WTC11 (cell line): ENCODE measurements at regions not wholly inside any gene's neighbourhood (a gene's known extent, or its start where the extent isn't known, plus 50 kb on each side); places are given as distances from the start of the nearest gene placed in this dataset.

ENCODE experiments used
- CBFB ChIP-seq: sonication (generic); formaldehyde crosslinking; IDR thresholded peaks from 2 replicates; pipeline ENCODE4 v1.8.1; 2022; ENCODE audit warnings: mild to moderate bottlenecking, low read depth, missing genetic modification reagents
- CREM ChIP-seq: sonication (generic); formaldehyde crosslinking; IDR thresholded peaks from 2 replicates; pipeline ENCODE4 v1.8.1; 2022; ENCODE audit warnings: mild to moderate bottlenecking, missing genetic modification reagents, moderate library complexity
- FOXJ3 ChIP-seq: sonication (generic); formaldehyde crosslinking; IDR thresholded peaks from 2 replicates; pipeline ENCODE4 v1.9.0; 2021; ENCODE audit warnings: missing genetic modification reagents, mild to moderate bottlenecking, borderline replicate concordance
- GRHL2 ChIP-seq: fragments of 250-450 bp; sonication (Bioruptor Pico); IDR thresholded peaks from 2 replicates; pipeline ENCODE4 v1.8.0; 2022; ENCODE audit warnings: mild to moderate bottlenecking, moderate library complexity; ENCODE audit not compliant: insufficient replicate concordance, severe bottlenecking
- JUN ChIP-seq: sonication (generic); formaldehyde crosslinking; IDR thresholded peaks from 2 replicates; pipeline ENCODE4 v1.8.0; 2023; ENCODE audit warnings: mild to moderate bottlenecking, missing genetic modification reagents
- NR1H2 ChIP-seq: sonication (generic); formaldehyde crosslinking; IDR thresholded peaks from 2 replicates; pipeline ENCODE4 v1.9.0; 2021; ENCODE audit warnings: mild to moderate bottlenecking, moderate library complexity, missing genetic modification reagents
- TCF7 ChIP-seq: sonication (generic); formaldehyde crosslinking; IDR thresholded peaks from 2 replicates; pipeline ENCODE4 v1.8.0; 2022; ENCODE audit warnings: mild to moderate bottlenecking, low read depth, missing genetic modification reagents, moderate library complexity
- ZBTB21 ChIP-seq: sonication (generic); formaldehyde crosslinking; IDR thresholded peaks from 2 replicates; pipeline ENCODE4 v1.8.1; 2023; ENCODE audit warnings: mild to moderate bottlenecking, missing genetic modification reagents, borderline replicate concordance
- TF ChIP-seq, protein P1 (sequence below): sonication (generic); formaldehyde crosslinking; IDR thresholded peaks from 2 replicates; pipeline ENCODE4 v1.8.0; 2022; ENCODE audit warnings: mild to moderate bottlenecking, missing genetic modification reagents
- TF ChIP-seq, protein P2 (sequence below): fragments of 200-600 bp; IDR thresholded peaks from 2 replicates; pipeline ENCODE4 v1.8.0; 2022; ENCODE audit warnings: antibody characterized with exemption
- TF ChIP-seq, protein P3 (sequence below): sonication (generic); formaldehyde crosslinking; IDR thresholded peaks from 2 replicates; pipeline ENCODE4 v1.8.1; 2023; ENCODE audit warnings: mild to moderate bottlenecking, moderate library complexity, missing genetic modification reagents
- TF ChIP-seq, protein P4 (sequence below): sonication (generic); formaldehyde crosslinking; IDR thresholded peaks from 2 replicates; pipeline ENCODE4 v1.8.1; 2022; ENCODE audit warnings: mild to moderate bottlenecking, moderate library complexity, missing genetic modification reagents
- TF ChIP-seq, protein P5 (sequence below): fragments of 250-450 bp; sonication (Bioruptor Pico); IDR thresholded peaks from 2 replicates; pipeline ENCODE4 v1.8.0; 2021; ENCODE audit warnings: mild to moderate bottlenecking

DNA sequence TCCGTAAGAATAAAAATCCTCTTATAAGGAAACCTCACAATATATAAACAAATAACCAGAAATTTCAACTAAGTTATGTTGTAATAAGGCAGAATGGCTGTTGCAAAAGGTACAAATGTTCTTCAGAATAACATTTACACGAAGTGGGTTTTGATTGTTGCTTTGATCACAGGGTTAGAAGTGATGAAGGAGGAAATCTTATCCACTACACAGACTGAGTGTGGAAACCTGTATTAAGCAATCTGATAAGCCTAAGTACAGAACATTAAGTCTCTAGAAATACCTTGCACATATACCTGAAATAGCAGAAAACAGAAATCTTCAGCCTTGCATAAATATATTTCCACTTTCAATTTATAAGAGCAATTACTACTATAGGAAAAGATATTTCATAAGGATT lies 251.9 kb downstream of the ETV1 start:
- TF ChIP-seq, protein P1, sequence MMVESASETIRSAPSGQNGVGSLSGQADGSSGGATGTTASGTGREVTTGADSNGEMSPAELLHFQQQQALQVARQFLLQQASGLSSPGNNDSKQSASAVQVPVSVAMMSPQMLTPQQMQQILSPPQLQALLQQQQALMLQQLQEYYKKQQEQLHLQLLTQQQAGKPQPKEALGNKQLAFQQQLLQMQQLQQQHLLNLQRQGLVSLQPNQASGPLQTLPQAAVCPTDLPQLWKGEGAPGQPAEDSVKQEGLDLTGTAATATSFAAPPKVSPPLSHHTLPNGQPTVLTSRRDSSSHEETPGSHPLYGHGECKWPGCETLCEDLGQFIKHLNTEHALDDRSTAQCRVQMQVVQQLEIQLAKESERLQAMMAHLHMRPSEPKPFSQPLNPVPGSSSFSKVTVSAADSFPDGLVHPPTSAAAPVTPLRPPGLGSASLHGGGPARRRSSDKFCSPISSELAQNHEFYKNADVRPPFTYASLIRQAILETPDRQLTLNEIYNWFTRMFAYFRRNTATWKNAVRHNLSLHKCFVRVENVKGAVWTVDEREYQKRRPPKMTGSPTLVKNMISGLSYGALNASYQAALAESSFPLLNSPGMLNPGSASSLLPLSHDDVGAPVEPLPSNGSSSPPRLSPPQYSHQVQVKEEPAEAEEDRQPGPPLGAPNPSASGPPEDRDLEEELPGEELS (CRISPR knock-in tag) = no peak
- no peak for TF ChIP-seq ZBTB21 (CRISPR knock-in tag)
- TF ChIP-seq, protein P2, sequence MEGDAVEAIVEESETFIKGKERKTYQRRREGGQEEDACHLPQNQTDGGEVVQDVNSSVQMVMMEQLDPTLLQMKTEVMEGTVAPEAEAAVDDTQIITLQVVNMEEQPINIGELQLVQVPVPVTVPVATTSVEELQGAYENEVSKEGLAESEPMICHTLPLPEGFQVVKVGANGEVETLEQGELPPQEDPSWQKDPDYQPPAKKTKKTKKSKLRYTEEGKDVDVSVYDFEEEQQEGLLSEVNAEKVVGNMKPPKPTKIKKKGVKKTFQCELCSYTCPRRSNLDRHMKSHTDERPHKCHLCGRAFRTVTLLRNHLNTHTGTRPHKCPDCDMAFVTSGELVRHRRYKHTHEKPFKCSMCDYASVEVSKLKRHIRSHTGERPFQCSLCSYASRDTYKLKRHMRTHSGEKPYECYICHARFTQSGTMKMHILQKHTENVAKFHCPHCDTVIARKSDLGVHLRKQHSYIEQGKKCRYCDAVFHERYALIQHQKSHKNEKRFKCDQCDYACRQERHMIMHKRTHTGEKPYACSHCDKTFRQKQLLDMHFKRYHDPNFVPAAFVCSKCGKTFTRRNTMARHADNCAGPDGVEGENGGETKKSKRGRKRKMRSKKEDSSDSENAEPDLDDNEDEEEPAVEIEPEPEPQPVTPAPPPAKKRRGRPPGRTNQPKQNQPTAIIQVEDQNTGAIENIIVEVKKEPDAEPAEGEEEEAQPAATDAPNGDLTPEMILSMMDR = no peak
- no peak for TF ChIP-seq NR1H2 (CRISPR knock-in tag)
- no peak for TF ChIP-seq JUN (CRISPR knock-in tag)
- TF ChIP-seq TCF7 (CRISPR knock-in tag) = no peak
- TF ChIP-seq, protein P3, sequence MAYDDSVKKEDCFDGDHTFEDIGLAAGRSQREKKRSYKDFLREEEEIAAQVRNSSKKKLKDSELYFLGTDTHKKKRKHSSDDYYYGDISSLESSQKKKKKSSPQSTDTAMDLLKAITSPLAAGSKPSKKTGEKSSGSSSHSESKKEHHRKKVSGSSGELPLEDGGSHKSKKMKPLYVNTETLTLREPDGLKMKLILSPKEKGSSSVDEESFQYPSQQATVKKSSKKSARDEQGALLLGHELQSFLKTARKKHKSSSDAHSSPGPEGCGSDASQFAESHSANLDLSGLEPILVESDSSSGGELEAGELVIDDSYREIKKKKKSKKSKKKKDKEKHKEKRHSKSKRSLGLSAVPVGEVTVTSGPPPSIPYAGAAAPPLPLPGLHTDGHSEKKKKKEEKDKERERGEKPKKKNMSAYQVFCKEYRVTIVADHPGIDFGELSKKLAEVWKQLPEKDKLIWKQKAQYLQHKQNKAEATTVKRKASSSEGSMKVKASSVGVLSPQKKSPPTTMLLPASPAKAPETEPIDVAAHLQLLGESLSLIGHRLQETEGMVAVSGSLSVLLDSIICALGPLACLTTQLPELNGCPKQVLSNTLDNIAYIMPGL (CRISPR knock-in tag) = no peak
- TF ChIP-seq, protein P4, sequence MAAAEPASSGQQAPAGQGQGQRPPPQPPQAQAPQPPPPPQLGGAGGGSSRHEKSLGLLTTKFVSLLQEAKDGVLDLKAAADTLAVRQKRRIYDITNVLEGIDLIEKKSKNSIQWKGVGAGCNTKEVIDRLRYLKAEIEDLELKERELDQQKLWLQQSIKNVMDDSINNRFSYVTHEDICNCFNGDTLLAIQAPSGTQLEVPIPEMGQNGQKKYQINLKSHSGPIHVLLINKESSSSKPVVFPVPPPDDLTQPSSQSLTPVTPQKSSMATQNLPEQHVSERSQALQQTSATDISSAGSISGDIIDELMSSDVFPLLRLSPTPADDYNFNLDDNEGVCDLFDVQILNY = no peak
- no peak for TF ChIP-seq GRHL2 (CRISPR knock-in tag)
- TF ChIP-seq FOXJ3 (CRISPR knock-in tag) = no peak
- TF ChIP-seq, protein P5, sequence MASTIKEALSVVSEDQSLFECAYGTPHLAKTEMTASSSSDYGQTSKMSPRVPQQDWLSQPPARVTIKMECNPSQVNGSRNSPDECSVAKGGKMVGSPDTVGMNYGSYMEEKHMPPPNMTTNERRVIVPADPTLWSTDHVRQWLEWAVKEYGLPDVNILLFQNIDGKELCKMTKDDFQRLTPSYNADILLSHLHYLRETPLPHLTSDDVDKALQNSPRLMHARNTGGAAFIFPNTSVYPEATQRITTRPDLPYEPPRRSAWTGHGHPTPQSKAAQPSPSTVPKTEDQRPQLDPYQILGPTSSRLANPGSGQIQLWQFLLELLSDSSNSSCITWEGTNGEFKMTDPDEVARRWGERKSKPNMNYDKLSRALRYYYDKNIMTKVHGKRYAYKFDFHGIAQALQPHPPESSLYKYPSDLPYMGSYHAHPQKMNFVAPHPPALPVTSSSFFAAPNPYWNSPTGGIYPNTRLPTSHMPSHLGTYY = no peak
- no peak for TF ChIP-seq CREM (CRISPR knock-in tag)
- TF ChIP-seq CBFB (CRISPR knock-in tag) = no peak
